ENCODE measurements at regions not wholly inside any gene's neighbourhood (a gene's known extent, or its start where the extent isn't known, plus 50 kb on each side); places are given as distances from the start of the nearest gene placed in this dataset.
"Not testable (repeated sequence)": the region's sequence is repeated elsewhere in the genome, so short reads cannot be mapped to it uniquely, and the experiment has no call there.

- DNase-seq (ENCODE audit: low read depth in 2 of 2), result not testable (repeated sequence)
Measured at GRCh38 chr1:147348592-147348991, 106.1 kb downstream of the CHD1L start.

GRCh38 chr1:147349533-147349932 is 107.0 kb downstream of the CHD1L start:
- DNase-seq (ENCODE audit: low read depth in 2 of 2), result no peak

- no peak for DNase-seq (ENCODE audit: low read depth in 2 of 2)
Measured at GRCh38 chr1:147351140-147351835, 108.8 kb downstream of the CHD1L start.

- no peak for DNase-seq (ENCODE audit: low read depth in 2 of 2)
Measured at GRCh38 chr1:147377263-147378246, 135.1 kb downstream of the CHD1L start.

GRCh38 chr1:147379889-147380288 is 137.4 kb downstream of the CHD1L start:
- no peak for DNase-seq (ENCODE audit: low read depth in 2 of 2)

GRCh38 chr1:147384804-147385203 is 142.3 kb downstream of the CHD1L start:
- no peak for DNase-seq (ENCODE audit: low read depth in 2 of 2)

- no peak for DNase-seq (ENCODE audit: low read depth in 2 of 2)
Measured at GRCh38 chr1:147388969-147389368, 146.5 kb downstream of the CHD1L start.

GRCh38 chr1:147389532-147390184 is 147.2 kb downstream of the CHD1L start:
- peak; percentile 47 to 48 for DNase-seq (ENCODE audit: low read depth in 2 of 2)

GRCh38 chr1:147390185-147390542 is 147.7 kb downstream of the CHD1L start:
- no peak for DNase-seq (ENCODE audit: low read depth in 2 of 2)

GRCh38 chr1:147391114-147391513 is 148.6 kb downstream of the CHD1L start:
- DNase-seq (ENCODE audit: low read depth in 2 of 2), result no peak

GRCh38 chr1:147402326-147403045 is 138.8 kb upstream of the BCL9 start:
- not testable (repeated sequence) for DNase-seq (ENCODE audit: low read depth in 2 of 2)

- DNase-seq (ENCODE audit: low read depth in 2 of 2), result not testable (repeated sequence)
Measured at GRCh38 chr1:147404344-147404743, 137.0 kb upstream of the BCL9 start.

- no peak for DNase-seq (ENCODE audit: low read depth in 2 of 2)
Measured at GRCh38 chr1:147409886-147410285, 131.4 kb upstream of the BCL9 start.

- no peak for DNase-seq (ENCODE audit: low read depth in 2 of 2)
Measured at GRCh38 chr1:147413110-147413605, 128.1 kb upstream of the BCL9 start.

- DNase-seq (ENCODE audit: low read depth in 2 of 2), result no peak
Measured at GRCh38 chr1:147414505-147415163, 126.7 kb upstream of the BCL9 start.

GRCh38 chr1:147417024-147417423 is 124.3 kb upstream of the BCL9 start:
- no peak for DNase-seq (ENCODE audit: low read depth in 2 of 2)

- DNase-seq (ENCODE audit: low read depth in 2 of 2), result not testable (repeated sequence)
Measured at GRCh38 chr1:147423100-147423827, 118.0 kb upstream of the BCL9 start.

GRCh38 chr1:147434921-147435320 is 106.4 kb upstream of the BCL9 start:
- DNase-seq (ENCODE audit: low read depth in 2 of 2), result no peak

- no peak for DNase-seq (ENCODE audit: low read depth in 2 of 2)
Measured at GRCh38 chr1:147444381-147444780, 96.9 kb upstream of the BCL9 start.

GRCh38 chr1:147451628-147452027 is 89.7 kb upstream of the BCL9 start:
- no peak for DNase-seq (ENCODE audit: low read depth in 2 of 2)

Data from dermis microvascular lymphatic vessel endothelial cell (primary cell).